AG20443 (cell line): ENCODE measurements at regions not wholly inside any gene's neighbourhood (a gene's known extent, or its start where the extent isn't known, plus 50 kb on each side); places are given as distances from the start of the nearest gene placed in this dataset.
A peak's percentile ranks its signal among the peaks of the same experiment; 100 is the strongest.

Experiments used
- DNase-seq: peaks from one replicate; pipeline ENCODE4 v3.0.0; 2012; ENCODE audit warnings: low spot score, mixed read lengths

GRCh38 chr7:33701189-33701740, 204.1 kb upstream of the BMPER start:
- no peak for DNase-seq

GRCh38 chr7:33701927-33702326, 203.4 kb upstream of the BMPER start:
- no peak for DNase-seq

- DNase-seq: no peak
Measured at GRCh38 chr7:33702514-33703054, 202.8 kb upstream of the BMPER start.

DNA sequence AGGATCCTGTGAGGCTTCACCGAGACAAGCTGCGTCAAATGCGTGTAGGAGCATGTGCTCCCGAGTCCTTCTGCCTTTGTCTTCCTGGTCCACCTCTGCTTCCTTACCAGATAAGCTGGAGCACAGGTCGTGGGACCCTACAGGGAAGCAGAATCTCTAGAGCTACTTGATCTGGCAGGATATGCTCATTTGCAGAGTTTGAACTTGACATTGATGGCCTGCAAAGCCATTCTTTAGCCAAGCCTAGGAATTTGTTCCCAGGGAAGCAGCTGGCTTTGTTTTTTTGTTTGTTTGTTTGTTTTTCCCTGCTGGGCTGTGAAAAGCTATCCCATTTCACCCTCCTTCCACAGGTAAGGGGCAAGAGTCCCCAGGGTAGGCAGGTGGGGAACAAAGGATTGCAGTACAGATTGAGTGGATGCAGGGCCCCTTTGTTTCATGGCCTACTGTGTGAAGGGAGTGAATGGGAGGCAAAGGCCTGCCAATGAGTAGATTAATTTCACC, 200.0 kb upstream of the BMPER start:
- DNase-seq: no peak

DNA sequence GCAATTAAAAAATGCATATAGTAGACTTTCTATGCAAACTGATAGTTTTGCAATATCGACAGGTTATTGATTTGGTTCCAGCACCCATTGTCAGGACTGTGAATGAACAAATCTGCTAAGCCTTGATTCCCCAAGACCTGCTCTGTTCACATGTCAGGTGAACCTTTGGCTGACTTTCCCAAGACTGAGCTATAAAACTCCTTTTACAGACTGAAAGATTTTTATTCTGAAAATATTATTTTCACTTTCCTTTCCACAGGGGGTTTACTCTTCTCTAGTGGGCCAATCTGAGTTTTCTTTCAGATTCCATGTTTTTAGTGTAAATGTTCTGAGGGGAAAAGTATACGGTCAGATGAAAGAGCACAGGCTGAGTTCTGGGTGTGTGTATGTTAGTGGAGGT, 199.2 kb upstream of the BMPER start:
- no peak for DNase-seq

- peak; percentile 28 for DNase-seq
Measured at GRCh38 chr7:33706771-33707200, 198.6 kb upstream of the BMPER start.

DNA sequence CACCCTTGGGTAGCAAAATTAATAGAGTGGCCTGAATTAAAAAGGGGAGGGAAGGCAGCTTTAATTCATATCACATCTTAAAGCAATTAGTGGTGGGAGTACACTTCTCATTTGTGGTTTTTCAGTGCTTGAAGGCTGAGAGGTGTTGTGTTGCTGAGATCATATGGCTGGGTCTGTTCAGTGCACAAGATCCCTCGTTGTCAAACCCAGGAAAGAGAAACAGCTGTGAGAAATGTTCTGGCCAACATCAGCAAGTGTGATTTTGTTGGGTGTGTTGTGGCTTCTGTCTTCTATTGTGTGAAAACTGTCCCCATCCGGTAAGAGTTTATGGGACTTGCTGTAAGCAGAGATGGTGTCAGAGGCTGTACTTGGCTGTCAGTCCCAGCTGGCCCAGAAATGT, 197.9 kb upstream of the BMPER start:
- no peak for DNase-seq

GRCh38 chr7:33710608-33711007, 194.7 kb upstream of the BMPER start:
- DNase-seq: peak; percentile 57

GRCh38 chr7:33711231-33712019, 193.9 kb upstream of the BMPER start:
- DNase-seq: no peak

GRCh38 chr7:33712020-33712414, 193.3 kb upstream of the BMPER start:
- no peak for DNase-seq

DNA sequence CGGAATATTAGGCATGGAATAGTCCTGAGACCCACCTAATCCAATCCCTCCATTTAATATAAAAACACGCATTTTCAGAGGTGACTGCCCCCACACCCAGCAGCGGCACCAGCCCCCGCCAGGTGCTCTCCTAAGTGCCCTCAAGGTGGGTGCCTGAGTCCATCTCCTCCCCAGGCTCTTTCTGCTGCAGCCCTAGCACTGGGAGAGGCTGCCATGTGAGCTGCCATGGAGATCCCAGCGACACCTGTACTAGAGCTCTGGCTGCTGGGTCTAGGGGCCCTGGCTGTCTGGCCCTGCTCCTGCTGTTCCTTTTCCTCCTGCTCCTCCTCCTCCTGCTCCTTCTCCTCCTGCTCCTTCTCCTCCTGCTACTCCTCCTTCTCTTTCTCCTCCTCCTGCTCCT, 191.1 kb upstream of the BMPER start:
- no peak for DNase-seq

DNA sequence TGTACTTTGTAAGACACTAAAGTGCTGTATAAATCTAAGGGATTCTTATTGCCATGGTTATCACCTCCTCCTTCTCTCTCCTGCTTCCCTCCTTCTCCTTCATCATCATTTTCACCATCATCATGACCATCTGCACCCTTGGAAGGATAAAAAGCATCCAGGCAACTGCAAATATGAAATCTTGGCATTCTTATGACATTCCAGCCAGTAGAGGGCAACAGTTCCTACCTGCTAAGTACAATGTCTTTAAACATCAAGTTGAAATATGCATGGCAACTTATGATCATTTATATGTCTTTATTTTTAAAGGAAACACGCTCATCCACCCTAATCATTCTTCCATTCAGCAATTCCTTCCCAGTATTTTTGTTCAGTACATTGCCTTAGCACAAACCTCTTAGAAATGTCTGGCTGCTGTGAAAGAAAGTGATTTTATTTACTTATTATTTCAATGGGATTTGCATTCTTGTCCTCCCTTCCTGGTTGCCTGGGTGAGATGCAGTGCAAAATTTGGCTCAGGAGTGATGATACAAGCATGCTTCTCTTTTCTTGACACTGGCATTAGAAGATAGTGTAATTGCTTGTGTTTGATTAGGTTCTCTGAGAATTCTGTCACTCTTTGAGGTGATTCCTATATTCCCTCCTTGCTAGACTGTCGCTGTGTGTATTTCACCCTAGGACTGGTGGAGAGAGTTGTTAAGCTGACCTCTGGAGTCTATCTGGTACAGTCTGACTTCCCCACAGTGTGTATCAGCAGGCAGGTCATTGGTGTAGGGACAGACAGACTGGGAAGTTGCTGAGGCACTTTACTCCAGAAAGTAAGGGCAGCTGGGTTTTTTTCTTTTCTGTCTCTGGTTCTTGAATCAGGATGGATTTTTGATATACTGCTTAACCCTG, 188.5 kb upstream of the BMPER start:
- peak; percentile 32 for DNase-seq

DNA sequence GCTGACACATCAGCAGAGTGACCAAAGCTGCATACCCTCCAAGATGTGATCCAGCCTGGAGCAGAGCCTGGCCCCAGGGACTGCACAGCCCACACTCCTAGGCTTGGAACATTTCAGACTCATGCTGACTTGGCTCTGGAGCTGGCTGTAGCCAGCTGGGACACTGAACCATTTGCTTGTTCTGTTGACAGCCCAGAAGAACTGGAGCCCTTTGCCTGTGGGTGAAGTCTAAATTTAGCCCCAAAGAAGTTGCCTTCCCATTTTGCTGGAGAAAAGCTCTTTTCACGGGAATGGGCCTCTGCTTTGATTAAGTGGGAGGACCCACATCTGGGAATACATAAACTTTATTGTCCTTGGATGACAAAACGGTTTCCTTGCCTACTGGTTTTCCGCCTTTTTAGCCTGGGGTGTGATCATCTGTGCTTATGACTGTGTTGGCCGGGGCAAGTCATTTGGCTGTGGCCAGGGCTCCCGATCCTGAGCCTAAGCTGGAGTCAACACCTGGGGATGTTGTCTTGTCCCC, 186.2 kb upstream of the BMPER start:
- DNase-seq: peak; percentile 25

GRCh38 chr7:33720139-33720538, 185.2 kb upstream of the BMPER start:
- DNase-seq: no peak

- DNase-seq: no peak
Measured at GRCh38 chr7:33720870-33721269, 184.5 kb upstream of the BMPER start.

GRCh38 chr7:33721895-33722294, 183.4 kb upstream of the BMPER start:
- DNase-seq: no peak

GRCh38 chr7:33722383-33723101, 182.8 kb upstream of the BMPER start:
- DNase-seq: peak; percentile 27

- no peak for DNase-seq
Measured at GRCh38 chr7:33724201-33724600, 181.1 kb upstream of the BMPER start.

GRCh38 chr7:33725111-33726025, 180.0 kb upstream of the BMPER start:
- DNase-seq: no peak

GRCh38 chr7:33726582-33726981, 178.8 kb upstream of the BMPER start:
- DNase-seq: no peak
